ENCODE measurements at regions not wholly inside any gene's neighbourhood (a gene's known extent, or its start where the extent isn't known, plus 50 kb on each side); places are given as distances from the start of the nearest gene placed in this dataset.

- TF ChIP-seq POLR2A (IDR thresholded peaks at IDR 0.05) (no peak), CTCF (IDR thresholded peaks at IDR 0.05) (no peak)
These were observed 75.2 kb upstream of the RBMS1 start for GRCh38 chr2:160568856-160569255.

Measured in esophagus squamous epithelium (tissue), 4 donors.